GM21367 (cell line): ENCODE measurements at regions not wholly inside any gene's neighbourhood (a gene's known extent, or its start where the extent isn't known, plus 50 kb on each side); places are given as distances from the start of the nearest gene placed in this dataset.
"Not testable (repeated sequence)": the region's sequence is repeated elsewhere in the genome, so short reads cannot be mapped to it uniquely, and the experiment has no call there.

Experiments
- ATAC-seq: cut with Tn5 transposase; IDR thresholded peaks from one replicate; pipeline ENCODE4 v1.9.1; 2021; ENCODE audit not compliant: unreplicated experiment

DNA sequence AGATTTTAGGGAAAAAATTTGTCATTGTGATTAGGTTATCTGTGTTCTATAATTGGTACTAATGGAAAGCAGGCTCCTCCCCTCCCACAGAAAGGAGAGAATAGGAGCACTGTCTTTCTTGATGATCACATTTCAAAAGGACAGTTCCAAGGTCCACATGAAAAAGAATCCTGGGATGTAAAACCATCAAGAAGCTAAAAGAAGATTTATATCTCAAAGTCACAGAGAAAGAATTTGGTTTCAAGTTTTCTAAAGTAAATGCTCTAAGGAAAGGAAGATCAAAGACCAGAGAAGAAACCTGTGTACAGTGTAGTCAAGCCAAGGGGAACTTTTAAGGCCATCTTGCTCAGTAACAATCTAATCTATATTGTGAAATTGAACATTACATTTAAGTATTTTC is 652.7 kb upstream of the HS3ST5 start:
- no peak for ATAC-seq

DNA sequence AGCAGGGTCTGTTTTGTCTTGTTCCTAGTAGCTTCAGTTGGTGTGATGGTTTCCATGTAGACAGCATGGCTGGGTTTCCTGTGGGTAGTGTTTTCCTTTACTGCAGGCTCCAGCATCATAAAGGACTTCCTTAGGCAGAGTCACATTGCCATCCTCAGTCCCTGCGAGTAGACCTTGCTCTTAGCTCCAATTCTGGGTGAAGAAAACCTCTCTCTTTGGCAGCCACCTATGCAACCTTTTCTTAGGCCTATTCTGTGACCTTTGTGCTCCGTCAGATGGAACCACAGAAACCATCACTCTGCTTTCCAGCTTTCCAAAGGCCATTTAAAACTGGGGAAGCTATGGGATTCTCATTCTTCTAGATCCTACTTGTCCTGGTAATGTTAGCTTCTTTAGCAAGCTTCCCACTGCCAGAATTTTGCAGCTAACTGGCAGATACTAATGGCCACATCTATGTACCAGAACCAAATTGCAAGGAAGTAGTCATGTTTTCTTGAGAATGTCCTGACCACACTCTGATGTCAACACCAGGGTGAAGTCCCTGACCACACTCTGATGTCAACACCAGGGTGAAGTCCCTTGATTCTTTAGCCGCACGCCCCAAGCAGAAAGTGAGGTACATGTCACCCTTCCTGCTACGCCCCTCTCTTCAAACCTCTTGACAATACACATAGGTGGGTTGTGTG is 646.6 kb upstream of the HS3ST5 start:
- ATAC-seq = peak; percentile 96

DNA sequence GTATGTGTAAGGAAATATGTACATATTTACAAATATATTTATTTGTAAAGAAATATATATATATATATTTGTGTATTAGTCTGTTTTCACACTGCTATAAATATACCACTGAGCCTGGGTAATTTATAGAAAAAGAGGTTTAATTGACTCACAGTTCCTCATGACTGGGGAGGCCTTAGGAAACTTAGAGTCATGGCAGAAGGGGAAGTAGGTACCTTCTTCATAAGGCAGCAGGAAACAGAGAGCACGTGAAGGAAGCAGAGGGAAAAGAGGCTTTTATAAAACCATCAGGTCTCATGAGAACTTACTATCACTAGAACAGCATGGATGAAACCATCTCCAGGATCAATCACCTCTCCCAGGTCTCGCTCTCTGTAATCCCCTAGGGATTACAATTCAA is 644.5 kb upstream of the HS3ST5 start:
- no peak for ATAC-seq

DNA sequence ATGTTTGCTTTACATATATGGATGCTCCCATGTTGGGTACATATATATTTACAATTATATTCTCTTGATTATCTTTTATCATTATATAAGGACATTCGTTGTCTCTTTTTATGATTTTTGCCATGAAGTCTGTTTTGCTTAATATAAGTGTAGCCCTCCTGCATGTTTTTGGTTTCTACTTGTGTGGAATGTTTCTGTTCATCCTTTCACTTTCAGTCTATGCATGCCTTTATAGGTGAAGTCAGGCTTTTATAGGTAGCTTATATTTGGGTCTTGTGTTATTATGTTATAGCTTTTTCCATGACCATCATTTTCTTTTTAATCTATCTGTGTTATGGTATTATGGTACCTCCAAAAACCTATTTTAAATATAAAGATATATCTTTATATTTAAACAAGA is 612.5 kb upstream of the HS3ST5 start:
- no peak for ATAC-seq

DNA sequence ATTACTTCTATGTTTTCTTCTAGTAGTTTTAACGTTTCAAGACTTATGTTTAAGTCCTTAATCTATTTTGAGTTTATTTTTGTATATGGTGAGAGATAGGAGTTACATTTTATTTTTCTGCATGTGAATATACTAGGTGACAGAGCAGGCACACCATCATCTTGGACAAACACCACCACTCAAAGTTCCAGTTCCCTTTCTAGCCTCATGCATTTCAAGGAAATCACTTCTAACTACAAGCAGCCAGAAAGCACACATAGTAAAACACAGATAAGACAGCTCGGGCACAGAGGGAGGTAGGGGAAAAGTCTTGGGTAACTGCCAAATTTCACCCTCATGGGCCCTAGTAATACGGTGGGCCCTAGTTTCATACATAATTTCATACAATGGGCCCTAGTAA is 609.4 kb upstream of the HS3ST5 start:
- ATAC-seq = no peak

DNA sequence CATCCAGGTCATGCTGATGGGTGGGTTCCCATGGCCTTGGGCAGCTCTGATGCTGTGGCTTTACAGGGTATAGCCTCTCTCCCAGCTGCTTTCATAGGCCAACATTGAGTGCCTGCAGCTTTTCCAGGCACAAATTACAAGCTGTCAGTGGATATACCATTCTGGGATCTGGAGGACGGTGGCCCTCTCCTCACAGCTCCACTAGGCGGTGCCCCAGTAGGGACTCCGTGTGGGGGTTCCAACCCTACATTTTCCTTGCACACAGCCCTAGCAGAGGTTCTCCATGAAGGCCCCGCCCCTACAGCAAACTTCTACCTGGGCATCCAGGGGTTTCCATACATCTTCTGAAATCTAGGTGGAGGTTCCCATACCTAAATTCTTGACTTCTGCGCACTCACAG is 602.6 kb upstream of the HS3ST5 start:
- no peak for ATAC-seq

DNA sequence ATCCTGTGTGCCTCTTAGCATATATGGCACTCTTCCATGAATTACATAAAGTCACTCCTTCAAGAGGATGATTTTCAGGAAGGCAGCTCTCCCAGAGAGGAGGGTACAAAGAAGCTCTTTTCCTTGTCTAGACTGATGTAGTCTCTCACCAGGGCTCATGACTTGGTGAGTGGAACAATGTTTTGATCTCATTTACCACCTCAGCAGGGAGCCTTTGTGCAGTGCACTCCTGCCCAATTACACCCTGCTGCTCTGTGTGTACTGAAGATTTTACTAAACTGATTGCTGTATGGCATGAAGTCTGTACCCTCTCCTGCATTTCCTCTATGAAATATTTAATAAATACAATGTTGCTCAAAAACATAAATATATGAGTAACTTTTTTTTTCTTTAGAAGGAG is 598.3 kb upstream of the HS3ST5 start:
- no peak for ATAC-seq

DNA sequence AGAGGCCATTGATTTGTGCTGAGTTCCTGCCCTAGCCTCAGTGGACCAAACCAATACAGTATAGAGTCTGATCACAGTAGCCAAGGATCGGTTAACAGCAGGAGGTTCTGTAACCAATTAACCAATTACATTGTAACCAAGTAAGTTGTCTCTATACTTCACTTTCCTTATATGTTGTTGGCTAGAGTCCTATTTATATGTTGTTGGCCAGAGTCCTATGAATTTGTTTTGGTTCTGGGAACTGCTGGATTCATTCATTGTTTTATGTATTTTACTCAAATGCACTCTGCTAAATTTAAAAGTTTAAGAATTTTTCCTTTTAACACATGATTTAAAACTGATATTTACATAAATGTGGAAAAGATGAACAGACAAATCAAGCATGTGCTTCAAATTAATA is 597.4 kb upstream of the HS3ST5 start:
- ATAC-seq = no peak

DNA sequence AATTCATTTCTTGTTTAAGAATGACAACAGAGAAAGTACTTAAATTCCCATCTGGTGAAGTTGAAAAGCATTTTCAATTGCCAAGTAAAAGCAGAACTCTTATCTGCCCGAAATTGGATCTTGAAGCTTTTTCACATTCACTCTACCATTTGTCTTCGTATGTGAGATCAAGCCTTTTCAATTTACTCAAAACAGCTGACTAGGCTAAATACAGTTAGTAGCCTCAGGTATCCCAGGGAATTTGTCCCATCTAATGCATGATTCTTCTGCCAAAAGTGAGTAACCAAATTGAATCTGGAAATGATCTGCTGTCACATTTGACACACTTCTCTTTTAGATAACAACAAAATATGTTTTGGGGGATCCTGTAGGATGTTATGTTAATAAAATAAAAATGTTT is 596.8 kb upstream of the HS3ST5 start:
- ATAC-seq = no peak

DNA sequence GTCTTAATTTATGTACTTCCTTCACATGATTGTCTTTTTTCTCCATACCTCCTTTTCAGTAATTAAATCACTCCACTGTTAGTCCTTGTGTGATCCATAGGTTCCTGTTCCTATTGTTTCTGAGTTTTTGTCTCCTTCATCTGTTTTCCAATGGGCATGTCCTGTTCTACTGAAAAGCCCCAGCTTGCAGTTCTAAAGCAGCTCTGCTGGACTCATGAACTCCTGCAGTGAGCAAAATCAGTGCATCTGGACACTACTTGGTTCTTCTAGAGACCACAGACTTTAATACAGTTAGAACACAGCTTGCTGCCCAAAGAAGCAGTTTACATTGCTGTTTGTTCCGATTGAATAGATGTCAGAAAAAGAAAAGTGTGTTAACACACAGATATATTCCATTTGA is 593.3 kb upstream of the HS3ST5 start:
- ATAC-seq = no peak

DNA sequence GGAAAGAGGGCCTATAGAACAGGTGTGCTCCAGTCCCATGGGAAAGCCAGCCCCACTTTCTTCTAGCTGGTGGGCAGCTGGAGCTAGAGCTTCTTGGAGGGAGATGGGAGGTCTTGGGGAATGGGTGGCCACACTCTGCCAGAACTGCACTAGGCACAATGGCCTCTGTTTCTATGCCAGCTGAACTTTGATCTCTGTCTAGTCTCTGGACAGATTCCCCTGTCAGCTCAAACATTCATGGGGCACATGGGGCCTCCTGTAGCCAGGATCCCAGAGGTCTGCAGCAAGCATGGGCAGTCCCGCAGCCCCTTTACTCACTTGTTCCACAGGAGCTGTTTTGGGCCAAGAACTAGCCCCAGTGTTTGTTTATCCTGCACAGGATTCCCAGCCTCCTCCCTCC is 591.3 kb upstream of the HS3ST5 start:
- ATAC-seq = no peak

DNA sequence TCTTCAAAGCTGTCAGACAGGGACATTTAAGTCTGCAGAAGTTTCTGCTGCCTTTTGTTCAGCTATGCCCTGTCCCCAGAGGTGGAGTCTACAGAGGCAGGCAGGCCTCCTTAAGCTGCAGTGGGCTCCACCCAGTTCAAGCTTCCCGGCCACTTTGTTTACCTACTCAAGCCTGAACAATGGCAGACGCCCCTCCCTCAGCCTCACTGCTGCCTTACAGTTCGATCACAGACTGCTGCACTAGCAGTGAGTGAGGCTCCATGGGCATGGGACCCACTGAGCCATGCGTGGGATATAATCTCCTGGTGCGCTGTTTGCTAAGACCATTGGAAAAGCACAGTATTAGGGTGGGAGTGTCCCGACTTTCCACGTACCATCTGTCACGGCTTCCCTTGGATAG is 585.9 kb upstream of the HS3ST5 start:
- not testable (repeated sequence) for ATAC-seq

DNA sequence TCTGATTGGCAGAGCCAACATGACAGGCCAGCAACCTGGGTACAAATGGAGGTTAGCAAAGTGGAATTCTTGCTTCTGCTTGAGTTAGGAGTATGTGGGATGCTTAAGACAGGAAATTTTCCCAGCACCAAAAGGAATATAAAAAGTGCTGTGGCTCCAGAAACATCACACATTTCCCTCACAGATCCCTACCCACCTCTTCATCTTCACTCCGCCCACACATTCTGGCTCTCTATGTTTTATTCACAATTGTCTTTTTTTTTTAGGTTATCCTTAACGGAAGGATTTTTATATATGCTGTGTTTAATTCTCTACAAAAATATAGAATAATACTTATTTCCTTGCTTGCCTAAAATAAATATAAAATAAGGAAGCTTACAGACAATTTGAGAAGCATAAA is 563.3 kb upstream of the HS3ST5 start:
- ATAC-seq = no peak

DNA sequence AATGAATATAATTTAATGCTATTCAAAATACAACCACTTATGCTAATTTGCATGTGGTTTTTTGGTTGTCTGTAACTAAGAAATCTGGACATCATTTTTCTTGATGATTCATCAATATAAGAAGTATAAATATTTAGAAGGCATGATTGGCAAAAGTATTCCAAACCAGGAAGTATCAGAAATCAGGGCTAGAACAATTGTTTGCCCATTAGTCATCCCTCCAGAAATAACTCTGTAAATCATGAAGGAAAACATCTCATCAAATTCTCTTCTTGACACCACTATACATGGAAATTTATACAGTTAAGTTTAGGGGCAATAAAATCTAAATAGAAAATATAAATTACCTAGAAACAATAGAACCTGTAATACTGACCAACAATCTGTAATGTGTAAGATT is 554.7 kb upstream of the HS3ST5 start:
- ATAC-seq = no peak

DNA sequence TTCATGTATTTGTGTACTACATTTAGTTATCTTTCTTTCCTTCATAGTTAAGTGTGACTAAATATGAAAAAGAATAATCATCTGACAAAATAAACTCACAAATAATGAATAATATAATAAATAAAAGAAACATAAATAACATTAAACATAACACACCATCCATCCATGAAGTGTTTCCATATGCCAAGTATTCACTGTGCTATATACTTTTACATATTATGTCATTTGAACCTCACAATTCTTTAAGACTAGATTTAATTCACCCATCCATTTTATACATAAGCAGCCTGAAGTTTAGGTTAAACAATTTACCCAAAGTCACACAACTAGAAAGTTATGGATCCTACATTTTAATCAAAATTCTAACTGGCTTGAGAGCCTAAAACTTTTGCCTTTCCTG is 549.4 kb upstream of the HS3ST5 start:
- no peak for ATAC-seq

DNA sequence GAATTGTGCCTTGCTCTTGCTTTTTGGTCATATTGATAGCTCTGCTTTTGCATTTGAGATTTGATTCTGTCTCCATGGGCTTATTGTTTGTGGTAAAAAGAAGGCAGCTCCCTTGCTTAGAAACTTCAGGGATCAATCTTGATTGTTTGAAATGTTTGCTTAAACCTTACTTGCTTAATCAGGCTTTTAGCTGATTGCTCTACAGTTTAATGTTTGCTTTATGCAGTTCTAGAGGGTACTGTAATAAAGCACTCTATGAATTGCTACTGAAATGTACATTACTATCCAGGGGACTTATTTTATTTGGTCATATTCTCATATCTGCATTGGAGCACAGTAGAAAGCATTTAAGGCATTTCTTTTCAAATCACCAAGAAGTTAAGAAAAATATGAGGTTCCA is 545.4 kb upstream of the HS3ST5 start:
- ATAC-seq = no peak

DNA sequence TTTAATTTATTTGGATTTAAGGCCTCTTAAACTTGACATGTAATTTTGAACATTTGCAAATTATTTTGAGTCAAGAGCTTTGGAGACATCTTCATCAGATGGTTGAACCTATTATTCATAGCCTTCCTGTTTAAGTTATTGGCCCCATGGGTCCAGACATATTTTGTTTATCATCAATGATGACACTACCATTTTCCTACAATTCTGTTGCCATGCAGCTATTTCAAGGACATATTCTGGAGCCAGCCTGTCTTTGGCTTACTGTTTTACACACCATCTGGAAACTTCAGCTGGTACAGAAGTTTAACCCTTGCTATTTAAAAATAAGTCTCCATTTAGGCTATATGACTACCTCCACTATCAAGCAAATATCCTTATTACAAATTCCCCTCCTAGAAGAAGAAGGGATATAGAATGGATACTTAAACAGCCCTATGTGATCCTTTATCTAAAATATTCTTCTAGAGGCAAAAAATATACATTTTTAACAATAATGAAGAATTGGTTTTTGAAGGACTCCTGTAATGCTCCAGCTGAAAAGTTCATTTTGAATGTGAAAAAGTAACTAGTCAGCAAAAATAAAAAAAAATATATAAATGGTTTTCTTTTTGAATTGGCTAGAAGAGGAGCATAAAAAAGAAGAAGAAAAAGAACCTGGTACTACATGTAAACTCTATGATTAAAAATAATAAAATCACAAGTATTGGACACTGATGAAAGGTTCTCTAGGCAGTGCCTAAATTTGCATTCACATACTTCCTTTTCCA is 544.0 kb upstream of the HS3ST5 start:
- ATAC-seq = no peak

DNA sequence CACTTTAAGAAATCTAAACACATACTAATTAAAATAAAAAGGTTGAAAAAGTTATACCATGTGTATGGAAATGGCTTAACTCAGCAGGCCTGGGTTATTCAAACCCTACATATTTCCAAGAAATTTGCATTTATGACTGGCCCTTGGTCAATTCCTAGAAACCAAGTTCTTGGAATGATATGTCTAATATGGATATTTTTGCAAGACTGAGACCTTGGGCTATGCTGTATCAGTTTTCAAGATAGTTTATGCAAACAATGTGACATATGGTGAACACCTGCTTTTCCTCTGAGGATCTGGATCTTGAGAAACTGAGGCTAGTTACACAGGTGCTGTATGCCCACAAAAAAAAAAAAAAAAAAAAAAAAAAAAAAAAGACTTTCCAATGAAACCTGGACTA is 536.9 kb upstream of the HS3ST5 start:
- no peak for ATAC-seq

DNA sequence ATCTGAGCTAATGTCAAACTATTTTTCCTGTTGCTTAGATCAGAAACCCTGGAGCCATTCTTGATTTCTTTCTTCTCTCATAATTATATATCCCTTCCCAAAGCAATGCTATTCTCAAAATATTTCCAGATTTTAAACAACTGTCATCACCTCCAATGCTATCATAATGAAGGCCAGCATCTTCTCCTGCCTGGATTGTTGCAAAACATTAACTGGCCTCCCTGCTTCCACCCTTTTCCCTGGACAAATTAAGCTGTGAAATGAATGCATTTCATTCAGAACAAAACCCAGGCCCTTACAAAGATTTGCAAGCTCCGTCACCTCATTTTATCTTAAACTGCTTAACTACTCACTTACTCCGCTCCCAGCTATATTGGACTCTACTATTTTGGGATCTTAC is 535.3 kb upstream of the HS3ST5 start:
- no peak for ATAC-seq

DNA sequence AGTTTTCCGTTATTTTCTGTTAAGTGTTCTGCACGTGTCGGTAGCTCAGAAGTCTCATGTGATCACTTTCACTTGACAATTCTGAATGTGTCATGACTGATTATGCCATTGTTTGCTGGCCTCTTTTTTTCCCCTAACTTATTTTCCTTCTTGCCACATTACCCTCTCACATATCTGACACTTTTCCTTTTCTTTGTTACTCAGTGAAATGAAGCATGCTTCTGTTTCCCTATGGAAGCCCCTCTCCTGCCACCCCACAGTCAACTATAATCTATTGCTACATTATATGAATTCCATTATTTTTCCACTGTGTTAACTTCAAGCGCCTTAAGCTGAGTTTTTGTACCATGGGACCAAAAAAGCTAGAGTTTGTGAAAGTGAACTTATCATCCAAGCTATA is 531.6 kb upstream of the HS3ST5 start:
- ATAC-seq = no peak

DNA sequence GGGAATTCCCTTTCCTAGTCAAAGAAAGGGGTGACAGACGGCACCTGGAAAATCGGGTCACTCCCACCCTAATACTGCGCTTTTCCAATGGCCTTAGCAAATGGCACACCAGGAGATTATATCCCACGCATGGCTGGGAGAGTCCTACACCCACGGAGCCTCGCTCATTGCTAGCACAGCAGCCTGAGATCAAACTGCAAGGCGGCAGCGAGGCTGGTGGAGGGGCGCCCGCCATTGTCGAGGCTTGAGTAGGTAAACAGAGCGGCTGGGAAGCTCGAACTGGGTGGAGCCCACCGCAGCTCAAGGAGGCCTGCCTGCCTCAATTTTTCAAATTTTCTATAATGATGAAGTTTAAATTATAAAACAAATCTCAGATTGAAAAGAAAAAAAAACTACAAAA is 522.7 kb upstream of the HS3ST5 start:
- not testable (repeated sequence) for ATAC-seq

DNA sequence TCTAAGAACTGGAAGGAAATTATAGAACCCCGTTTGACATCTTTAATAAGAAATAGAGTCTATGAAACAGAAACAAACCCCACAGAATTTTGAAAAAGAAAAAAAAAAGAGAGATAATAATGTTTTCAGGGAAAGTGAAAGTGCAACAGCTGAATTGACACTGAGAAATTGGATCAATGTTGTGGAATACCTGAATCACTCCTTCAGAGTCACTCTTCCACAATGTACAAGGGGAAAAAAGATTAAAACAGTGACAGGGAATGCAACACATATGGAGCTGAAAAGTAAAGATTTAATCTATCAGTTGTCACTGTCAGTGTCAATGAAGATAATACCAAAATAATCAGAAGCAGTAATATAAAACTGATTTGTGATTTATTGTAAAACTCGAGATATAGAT is 520.8 kb upstream of the HS3ST5 start:
- no peak for ATAC-seq

DNA sequence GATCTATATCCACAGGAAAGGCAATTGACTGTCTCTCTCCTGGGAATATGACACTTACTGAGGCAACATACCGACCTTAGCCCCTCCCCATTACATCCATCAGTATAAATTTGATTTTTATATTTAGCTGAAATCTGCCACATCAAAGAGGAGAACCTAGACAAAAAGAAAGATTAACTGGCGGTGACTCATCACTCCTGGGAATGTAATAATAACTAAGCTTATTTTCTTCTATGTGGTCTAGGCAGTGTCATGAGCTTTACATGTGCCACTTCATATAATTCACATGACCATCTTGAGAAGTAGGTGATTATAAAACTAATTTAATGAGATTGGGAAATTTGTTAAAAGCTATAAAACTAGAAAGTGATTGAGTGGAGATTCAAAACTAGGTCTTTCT is 520.0 kb upstream of the HS3ST5 start:
- no peak for ATAC-seq
